Activated naive CD8-positive, alpha-beta T cell (primary cell): ENCODE measurements at regions not wholly inside any gene's neighbourhood (a gene's known extent, or its start where the extent isn't known, plus 50 kb on each side); places are given as distances from the start of the nearest gene placed in this dataset.

Experiments used
- H3K27ac Mint-ChIP-seq: one replicate; pipeline ENCODE4 v1.8.0; 2021; ENCODE audit warnings: mixed read lengths
- H3K27me3 Mint-ChIP-seq: one replicate; pipeline ENCODE4 v1.8.0; 2021; ENCODE audit warnings: mixed read lengths
- H3K36me3 Mint-ChIP-seq: one replicate; pipeline ENCODE4 v1.8.0; 2021; ENCODE audit warnings: mixed read lengths
- H3K4me1 Mint-ChIP-seq: one replicate; pipeline ENCODE4 v1.8.0; 2021; ENCODE audit warnings: low read depth, mixed read lengths
- H3K4me3 Mint-ChIP-seq: one replicate; pipeline ENCODE4 v1.8.0; 2021; ENCODE audit warnings: mild to moderate bottlenecking, mixed read lengths
- H3K9me3 Mint-ChIP-seq: one replicate; pipeline ENCODE4 v1.8.0; 2021; ENCODE audit warnings: low read depth, mixed read lengths

DNA sequence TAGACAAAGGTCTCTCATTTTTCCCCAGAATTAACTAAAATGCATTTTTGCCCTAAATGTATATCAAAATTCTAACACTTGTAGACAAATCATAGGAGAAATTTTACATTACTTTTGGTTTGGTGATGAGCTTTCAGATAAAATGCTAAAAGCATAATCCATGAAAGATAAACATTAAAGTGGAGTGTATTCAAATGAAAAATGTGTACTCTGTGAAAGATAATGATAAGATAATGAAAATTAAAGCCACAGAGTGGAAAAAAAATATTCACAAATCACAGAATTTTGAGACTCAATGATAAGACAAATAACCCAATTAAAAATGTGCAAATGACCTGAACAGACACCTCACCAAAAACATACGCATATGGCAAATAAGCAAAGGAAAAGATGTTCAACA, 176.9 kb upstream of the ADAMTS16 start:
- Mint-ChIP-seq H3K9me3 (peaks cover 4% of the 10 kb centered on the region), H3K4me3 (no peak overlapping the region), H3K27ac (no peak overlapping the region), H3K4me1 (no peaks in the 10 kb centered on the region), H3K36me3 (no peaks in the 10 kb centered on the region), H3K27me3 (peaks cover 2% of the 10 kb centered on the region)

DNA sequence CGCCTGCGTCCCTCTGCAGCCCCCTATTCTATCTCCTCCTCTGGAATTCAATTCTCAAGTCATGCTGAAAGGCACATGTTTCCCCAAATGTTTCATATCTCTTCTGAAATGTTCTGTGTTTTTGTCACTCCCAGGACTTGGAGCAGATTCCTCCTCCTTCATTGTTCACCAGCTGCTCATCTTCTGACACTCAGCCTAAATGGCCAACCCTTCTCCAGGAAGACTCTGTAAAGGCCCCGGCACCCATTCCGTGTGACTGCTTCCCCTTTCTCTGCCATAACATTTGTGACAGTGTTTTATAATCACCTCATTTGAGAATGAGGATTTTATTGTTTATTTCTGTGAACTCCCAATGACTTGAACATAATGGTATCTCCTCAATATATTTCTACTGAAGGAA, 170.8 kb upstream of the ADAMTS16 start:
- no peak overlapping the region for H3K27ac Mint-ChIP-seq
- no peaks in the 10 kb centered on the region for H3K36me3 Mint-ChIP-seq
- no peak overlapping the region for H3K4me3 Mint-ChIP-seq
- no peaks in the 10 kb centered on the region for H3K27me3 Mint-ChIP-seq
- H3K4me1 Mint-ChIP-seq = no peaks in the 10 kb centered on the region
- H3K9me3 Mint-ChIP-seq = no peaks in the 10 kb centered on the region

DNA sequence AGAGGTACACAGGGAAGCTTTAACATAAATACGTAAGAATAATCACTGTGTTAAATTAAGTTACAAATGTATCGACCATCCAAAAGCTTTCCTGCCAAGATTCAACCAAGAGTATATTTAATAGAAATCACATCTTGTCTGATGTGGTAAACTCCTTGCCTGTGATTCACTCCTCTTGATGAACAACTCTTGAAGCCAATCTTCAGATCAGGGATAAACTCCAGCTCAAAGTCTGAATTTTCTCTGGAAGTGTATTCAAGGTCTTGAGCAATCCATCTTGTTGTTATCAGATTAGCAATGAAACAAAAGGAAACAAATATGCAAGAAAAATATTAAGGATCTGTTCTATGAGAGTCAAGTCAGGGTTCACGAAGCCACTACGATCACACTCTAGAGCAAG, 170.0 kb upstream of the ADAMTS16 start:
- no peak overlapping the region for H3K27ac Mint-ChIP-seq
- H3K4me3 Mint-ChIP-seq = no peak overlapping the region
- H3K4me1 Mint-ChIP-seq = no peaks in the 10 kb centered on the region
- no peaks in the 10 kb centered on the region for H3K36me3 Mint-ChIP-seq
- no peaks in the 10 kb centered on the region for H3K9me3 Mint-ChIP-seq
- no peaks in the 10 kb centered on the region for H3K27me3 Mint-ChIP-seq

DNA sequence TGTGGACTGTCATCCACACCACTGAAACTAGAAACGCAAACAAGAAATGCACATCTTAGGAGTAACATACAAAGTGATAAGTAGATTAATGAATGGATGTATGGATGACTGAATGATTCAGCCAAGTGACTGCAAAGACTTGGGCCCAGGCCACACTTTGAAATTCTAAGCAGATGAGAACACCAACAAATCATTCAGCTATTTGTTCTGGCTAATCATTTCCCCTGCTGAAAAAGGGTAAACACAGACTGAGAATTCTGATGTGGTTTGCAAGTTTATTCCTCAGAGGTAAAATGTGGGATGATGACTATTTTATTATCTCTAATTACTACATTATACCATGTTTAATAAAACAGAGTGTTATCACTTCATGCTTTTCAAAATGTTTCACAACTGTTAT, 163.2 kb upstream of the ADAMTS16 start:
- no peaks in the 10 kb centered on the region for H3K4me1 Mint-ChIP-seq
- no peaks in the 10 kb centered on the region for H3K27me3 Mint-ChIP-seq
- H3K36me3 Mint-ChIP-seq = no peaks in the 10 kb centered on the region
- H3K27ac Mint-ChIP-seq = no peak overlapping the region
- H3K9me3 Mint-ChIP-seq = no peaks in the 10 kb centered on the region
- no peak overlapping the region for H3K4me3 Mint-ChIP-seq

DNA sequence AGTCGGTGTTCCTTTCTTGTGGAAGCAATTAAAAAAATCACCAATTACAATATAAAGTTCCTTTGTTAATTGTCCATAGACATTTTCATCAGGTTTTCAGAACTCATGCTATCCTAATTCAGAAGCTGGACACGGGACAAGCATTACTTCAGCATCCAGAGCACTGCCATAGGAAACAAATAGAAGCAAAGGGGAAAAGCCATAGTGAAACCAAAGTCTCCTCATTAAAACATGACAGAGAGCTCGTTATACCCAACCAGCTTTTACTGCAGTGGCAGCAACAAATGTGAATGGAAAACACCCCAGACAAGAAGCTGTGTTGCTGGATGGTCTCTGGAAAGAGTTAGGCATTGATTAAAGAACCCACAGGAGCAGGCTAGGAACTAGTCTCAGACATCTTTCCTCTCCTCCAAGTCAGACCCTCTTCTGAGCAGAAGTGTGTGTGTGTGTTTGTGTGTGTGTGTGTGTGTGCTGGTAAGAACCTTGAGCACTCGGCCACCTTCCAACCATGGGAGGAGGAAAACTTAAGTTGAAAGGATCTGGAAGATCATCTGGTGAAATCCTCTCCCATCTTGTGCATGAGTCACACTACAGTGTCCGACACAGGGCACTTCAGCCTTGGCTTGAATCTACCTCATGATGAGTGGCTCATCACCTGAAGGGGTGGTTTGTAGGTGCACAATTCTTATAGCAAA, 162.6 kb upstream of the ADAMTS16 start:
- no peaks in the 10 kb centered on the region for H3K9me3 Mint-ChIP-seq
- no peak overlapping the region for H3K4me3 Mint-ChIP-seq
- no peaks in the 10 kb centered on the region for H3K36me3 Mint-ChIP-seq
- no peaks in the 10 kb centered on the region for H3K27me3 Mint-ChIP-seq
- H3K27ac Mint-ChIP-seq = no peak overlapping the region
- no peaks in the 10 kb centered on the region for H3K4me1 Mint-ChIP-seq

DNA sequence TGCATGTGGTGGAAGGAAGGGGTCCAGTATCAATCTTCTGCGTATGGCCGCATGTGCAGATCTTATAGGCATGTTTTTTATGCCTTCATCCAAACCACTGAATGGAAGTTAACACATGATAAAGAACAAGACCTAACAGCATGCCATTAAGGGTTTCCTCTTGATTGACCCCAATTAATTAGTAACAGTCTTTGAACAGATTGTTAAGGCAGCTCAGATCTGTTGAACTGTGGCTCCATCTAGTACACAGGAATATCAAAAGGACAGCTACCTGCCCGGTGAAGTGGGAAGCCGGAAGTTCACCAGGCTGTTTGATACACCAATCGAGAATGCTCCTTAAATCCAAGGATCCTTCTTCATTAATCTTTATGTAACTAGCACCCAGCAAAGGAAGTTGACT, 159.9 kb upstream of the ADAMTS16 start:
- Mint-ChIP-seq H3K4me1 (no peaks in the 10 kb centered on the region), H3K4me3 (no peak overlapping the region), H3K36me3 (no peaks in the 10 kb centered on the region), H3K27ac (no peak overlapping the region), H3K27me3 (no peaks in the 10 kb centered on the region), H3K9me3 (no peaks in the 10 kb centered on the region)

DNA sequence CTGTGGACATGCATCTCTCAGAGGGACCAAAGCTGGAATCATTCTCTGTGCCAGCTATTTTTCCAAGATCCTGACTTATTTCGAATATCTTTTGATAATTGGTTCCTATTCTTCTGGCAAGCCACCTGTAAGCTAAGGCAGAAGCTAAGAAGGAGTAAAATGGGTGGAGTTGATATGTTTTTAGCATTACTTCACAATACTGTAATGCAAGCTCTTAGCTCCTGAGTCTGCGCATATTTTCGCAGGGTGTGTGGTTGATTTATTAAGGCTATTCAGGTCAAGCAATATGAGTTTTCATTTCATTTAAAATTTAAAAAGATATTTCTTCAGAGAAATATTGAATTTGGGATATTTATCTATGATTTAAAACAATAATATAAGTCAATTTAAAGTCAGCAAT, 158.5 kb upstream of the ADAMTS16 start:
- Mint-ChIP-seq H3K4me3 (no peak overlapping the region), H3K36me3 (no peaks in the 10 kb centered on the region), H3K9me3 (no peaks in the 10 kb centered on the region), H3K27ac (no peak overlapping the region), H3K27me3 (no peaks in the 10 kb centered on the region), H3K4me1 (no peaks in the 10 kb centered on the region)

DNA sequence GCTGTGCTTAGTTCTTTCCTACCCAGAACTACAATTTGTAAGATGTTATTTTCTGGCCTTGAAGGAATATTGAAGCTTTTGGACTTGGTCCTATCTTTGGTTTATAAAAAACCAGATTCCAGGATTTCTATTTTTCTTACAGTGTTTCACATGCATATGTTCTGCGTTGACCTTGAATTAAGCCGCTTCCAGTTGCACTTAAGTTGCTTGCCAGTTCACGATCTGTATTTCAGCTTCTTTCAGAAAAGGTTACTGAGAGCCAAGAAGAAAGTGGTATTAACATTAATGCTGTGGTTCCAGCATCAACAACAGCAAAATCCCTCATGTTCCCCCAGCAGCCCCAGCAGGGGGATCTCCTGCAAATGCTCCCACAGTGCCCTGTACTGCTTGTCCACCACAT, 156.4 kb upstream of the ADAMTS16 start:
- Mint-ChIP-seq H3K4me1 (no peaks in the 10 kb centered on the region), H3K27me3 (no peaks in the 10 kb centered on the region), H3K27ac (no peak overlapping the region), H3K36me3 (no peaks in the 10 kb centered on the region), H3K9me3 (no peaks in the 10 kb centered on the region), H3K4me3 (no peak overlapping the region)

DNA sequence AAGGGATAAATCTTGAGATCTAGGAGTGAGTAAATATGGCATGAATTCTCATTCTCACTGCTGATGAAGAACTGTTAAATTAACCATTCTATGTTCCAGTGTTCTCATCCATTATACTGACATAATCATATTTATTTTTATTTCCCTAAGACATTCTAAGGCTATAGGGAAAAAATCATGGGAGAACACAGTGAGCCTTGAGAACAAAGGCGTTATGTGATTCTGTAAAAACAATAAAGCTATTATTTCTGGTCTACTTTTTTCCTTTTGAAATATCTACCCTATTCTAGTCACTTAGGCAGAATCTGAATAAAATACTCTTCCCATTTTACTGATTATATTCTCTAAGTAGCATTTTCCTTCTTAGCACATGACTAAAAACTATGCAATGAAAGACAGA, 155.7 kb upstream of the ADAMTS16 start:
- Mint-ChIP-seq H3K4me1 (no peaks in the 10 kb centered on the region), H3K27me3 (no peaks in the 10 kb centered on the region), H3K9me3 (no peaks in the 10 kb centered on the region), H3K36me3 (no peaks in the 10 kb centered on the region), H3K4me3 (no peak overlapping the region), H3K27ac (no peak overlapping the region)

DNA sequence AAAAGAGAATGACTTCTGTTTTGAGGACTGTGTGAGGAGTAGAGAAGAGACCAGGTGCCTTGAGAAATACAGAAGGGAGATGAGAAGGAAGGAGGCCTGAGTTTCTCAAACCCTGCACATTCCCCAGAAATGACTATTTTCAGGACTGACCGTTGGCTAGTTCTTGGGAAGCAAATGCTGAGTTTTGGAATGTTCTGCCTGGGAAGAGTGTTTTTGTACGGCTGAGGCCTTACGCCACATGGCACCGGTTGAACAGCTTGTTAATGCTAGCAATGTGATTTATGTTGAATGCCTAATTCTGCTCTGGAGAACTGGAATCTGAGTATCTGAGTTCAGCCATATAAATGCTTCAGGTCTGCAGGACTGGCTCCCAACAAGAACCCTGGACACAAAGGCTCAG, 152.7 kb upstream of the ADAMTS16 start:
- Mint-ChIP-seq H3K36me3 (no peaks in the 10 kb centered on the region), H3K4me1 (no peaks in the 10 kb centered on the region), H3K9me3 (no peaks in the 10 kb centered on the region), H3K27ac (no peak overlapping the region), H3K27me3 (no peaks in the 10 kb centered on the region), H3K4me3 (no peak overlapping the region)

DNA sequence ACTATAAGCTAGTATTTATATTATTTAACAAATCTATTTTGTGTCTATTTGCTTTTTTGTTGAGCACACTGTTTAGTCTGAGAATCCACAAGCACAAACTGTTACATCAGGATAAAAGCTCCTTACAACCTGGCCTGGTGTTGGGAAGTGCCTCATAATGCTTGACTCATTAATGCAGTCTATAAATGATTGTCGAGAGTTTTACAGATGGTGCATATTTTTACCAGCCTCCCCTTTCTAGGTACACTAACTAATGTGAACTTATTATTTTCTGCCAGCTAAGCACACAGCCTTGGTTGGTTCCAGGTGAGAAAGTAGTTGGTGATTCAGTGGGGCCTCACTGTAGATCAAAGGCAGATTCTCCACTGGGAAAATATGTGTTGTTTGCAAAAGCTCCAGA, 151.0 kb upstream of the ADAMTS16 start:
- H3K9me3 Mint-ChIP-seq = peaks cover 4% of the 10 kb centered on the region
- no peak overlapping the region for H3K27ac Mint-ChIP-seq
- H3K4me3 Mint-ChIP-seq = no peak overlapping the region
- no peaks in the 10 kb centered on the region for H3K27me3 Mint-ChIP-seq
- no peaks in the 10 kb centered on the region for H3K4me1 Mint-ChIP-seq
- no peaks in the 10 kb centered on the region for H3K36me3 Mint-ChIP-seq

DNA sequence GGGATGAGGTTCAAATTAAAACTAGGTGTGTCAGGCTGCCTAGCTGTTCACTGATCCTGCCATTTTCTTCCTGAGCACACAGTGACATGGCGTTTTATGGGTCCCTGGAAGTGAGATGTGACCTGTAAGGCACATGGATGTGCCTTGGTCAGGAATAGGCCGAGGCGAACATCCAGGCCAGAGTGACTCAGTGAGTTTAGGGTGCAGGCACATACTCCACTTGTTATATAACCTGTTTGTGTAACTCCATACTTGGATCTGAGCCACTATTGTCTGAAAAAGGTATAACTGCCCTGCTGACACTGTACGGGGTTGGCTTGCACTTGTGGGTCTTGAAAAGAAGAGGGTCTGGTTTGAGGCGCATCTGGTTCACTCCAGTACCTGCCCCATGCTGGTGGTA, 150.1 kb upstream of the ADAMTS16 start:
- no peaks in the 10 kb centered on the region for H3K36me3 Mint-ChIP-seq
- no peaks in the 10 kb centered on the region for H3K4me1 Mint-ChIP-seq
- no peaks in the 10 kb centered on the region for H3K27me3 Mint-ChIP-seq
- no peak overlapping the region for H3K27ac Mint-ChIP-seq
- H3K9me3 Mint-ChIP-seq = peaks cover 4% of the 10 kb centered on the region
- H3K4me3 Mint-ChIP-seq = no peak overlapping the region

DNA sequence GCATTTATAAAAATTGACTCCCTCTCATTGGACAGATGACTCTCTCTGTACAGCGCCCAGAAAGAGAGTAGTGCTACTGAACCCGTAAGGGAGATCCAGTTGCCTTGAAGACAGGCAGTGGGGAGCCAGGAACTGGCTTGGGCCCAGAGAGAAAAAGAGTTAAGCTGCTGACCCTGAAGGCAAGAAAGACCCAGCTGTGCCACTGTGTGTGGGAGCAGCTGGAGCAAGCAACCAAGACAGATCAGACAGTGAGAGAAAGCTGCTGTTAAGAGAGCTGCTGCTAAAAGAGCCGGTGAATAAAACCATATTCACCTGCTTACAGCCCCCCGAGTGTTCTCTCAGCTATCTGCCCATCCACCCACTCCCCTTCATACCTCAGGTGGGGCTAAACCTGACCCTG, 149.7 kb upstream of the ADAMTS16 start:
- no peak overlapping the region for H3K27ac Mint-ChIP-seq
- H3K27me3 Mint-ChIP-seq = no peaks in the 10 kb centered on the region
- no peaks in the 10 kb centered on the region for H3K36me3 Mint-ChIP-seq
- peaks cover 4% of the 10 kb centered on the region for H3K9me3 Mint-ChIP-seq
- H3K4me1 Mint-ChIP-seq = no peaks in the 10 kb centered on the region
- no peak overlapping the region for H3K4me3 Mint-ChIP-seq

DNA sequence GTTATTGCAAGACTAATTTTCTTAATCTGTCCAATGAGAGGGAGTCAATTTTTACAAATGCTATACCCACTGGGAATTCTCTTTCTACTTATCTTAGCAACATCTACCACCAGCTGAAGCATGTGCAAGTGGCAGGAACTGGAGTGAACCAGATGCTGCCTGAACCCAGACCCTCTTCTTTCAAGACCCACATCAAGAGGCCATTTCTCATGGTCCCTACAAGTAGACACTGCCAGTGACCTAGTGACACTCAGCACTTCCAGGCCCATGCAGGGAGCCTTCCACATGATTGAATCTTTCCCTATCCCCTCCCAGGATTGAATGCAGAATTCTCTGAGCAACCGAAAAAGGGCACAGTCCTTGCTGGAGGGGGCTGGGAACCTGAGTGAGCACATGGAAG, 148.2 kb upstream of the ADAMTS16 start:
- Mint-ChIP-seq H3K9me3 (peaks cover 4% of the 10 kb centered on the region), H3K36me3 (no peaks in the 10 kb centered on the region), H3K27me3 (no peaks in the 10 kb centered on the region), H3K27ac (no peak overlapping the region), H3K4me3 (no peak overlapping the region), H3K4me1 (no peaks in the 10 kb centered on the region)

DNA sequence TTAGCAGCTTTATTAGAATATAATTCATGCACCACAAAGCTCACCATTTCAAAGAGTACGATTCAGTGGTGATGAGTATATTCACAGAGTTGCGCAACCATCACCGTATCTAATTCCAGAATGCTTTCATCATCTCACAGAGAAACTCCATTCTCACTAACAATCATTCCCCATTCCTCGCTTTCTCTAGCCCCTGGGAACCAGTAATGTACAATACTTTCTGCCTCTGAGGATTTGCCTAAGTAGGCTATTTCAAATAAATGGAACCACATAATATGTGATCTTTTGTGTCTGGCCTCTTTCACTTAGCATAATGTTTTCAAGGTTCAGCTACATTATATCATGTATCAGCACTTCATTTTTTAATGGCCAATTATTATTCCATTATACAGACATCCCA, 145.1 kb upstream of the ADAMTS16 start:
- Mint-ChIP-seq H3K36me3 (no peaks in the 10 kb centered on the region), H3K27me3 (no peaks in the 10 kb centered on the region), H3K9me3 (peaks cover 4% of the 10 kb centered on the region), H3K4me3 (no peak overlapping the region), H3K4me1 (no peaks in the 10 kb centered on the region), H3K27ac (no peak overlapping the region)

DNA sequence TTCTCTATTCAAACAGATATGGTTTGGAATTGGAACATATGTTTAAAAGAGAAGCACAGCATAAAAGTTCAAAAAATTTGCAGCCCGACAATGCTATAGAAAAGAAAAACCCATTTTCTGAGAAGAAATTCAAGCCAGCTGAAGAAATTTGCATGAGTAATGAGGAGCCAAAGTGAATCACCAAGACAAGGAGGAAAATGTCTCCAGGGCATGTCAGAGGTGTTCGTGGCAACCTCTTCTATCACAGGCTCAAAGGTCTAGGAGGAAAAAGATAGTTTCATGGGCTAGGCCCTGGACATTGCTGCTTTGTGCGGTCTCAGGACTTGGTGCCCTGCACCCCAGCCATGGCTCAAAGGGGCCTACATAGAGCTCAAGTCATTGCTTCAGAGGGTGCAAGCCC, 134.8 kb upstream of the ADAMTS16 start:
- peaks cover 3% of the 10 kb centered on the region for H3K9me3 Mint-ChIP-seq

More for the DNA sequence above, 134.8 kb upstream of the ADAMTS16 start:
- Mint-ChIP-seq H3K4me1 (no peaks in the 10 kb centered on the region), H3K27me3 (no peaks in the 10 kb centered on the region), H3K27ac (no peak overlapping the region), H3K4me3 (no peak overlapping the region), H3K36me3 (no peaks in the 10 kb centered on the region)
